ENCODE measurements at regions not wholly inside any gene's neighbourhood (a gene's known extent, or its start where the extent isn't known, plus 50 kb on each side); places are given as distances from the start of the nearest gene placed in this dataset.

- TF ChIP-seq MNT (IDR thresholded peaks at IDR 0.05): peak; percentile 48; the same call in 1 of the 2 replicates
- peak; percentile 79 for TF ChIP-seq ZBTB39 (CRISPR knock-in tag; IDR thresholded peaks at IDR 0.05)
- TF ChIP-seq TEAD2 (CRISPR knock-in tag; IDR thresholded peaks at IDR 0.05): no peak
- peak; percentile 81 for TF ChIP-seq ZMYM4 (CRISPR knock-in tag; IDR thresholded peaks at IDR 0.05)
- TF ChIP-seq JUND (CRISPR knock-in tag; IDR thresholded peaks at IDR 0.05): peak; percentile 68; the same call in 1 of the 2 replicates
- TF ChIP-seq THAP7 (CRISPR knock-in tag; IDR thresholded peaks at IDR 0.05): peak; percentile 62; the same call in 1 of the 2 replicates
- peak; percentile 86 for TF ChIP-seq ZNF292 (CRISPR knock-in tag; IDR thresholded peaks at IDR 0.05; ENCODE audit: borderline replicate concordance, low read depth)
- no peak; the same call in 1 of the 2 replicates for TF ChIP-seq MZF1 (CRISPR knock-in tag; IDR thresholded peaks at IDR 0.05; ENCODE audit: borderline replicate concordance)
- TF ChIP-seq ZNF230 (CRISPR knock-in tag; IDR thresholded peaks at IDR 0.05): peak; percentile 93
- TF ChIP-seq MLLT10 (CRISPR knock-in tag; IDR thresholded peaks at IDR 0.05): no peak
- peak; percentile 94; the same call in 1 of the 2 replicates for TF ChIP-seq ZNF713 (CRISPR knock-in tag; IDR thresholded peaks at IDR 0.05)
- TF ChIP-seq NKX3-1 (CRISPR knock-in tag; IDR thresholded peaks at IDR 0.05): 0 out of 2 replicates have a peak, but pooled peaks have one; percentile 15
- peak; percentile 93 for TF ChIP-seq YEATS4 (CRISPR knock-in tag; IDR thresholded peaks at IDR 0.05; ENCODE audit: borderline replicate concordance)
- TF ChIP-seq ZBTB7B (CRISPR knock-in tag; IDR thresholded peaks at IDR 0.05): peak; percentile 21
- TF ChIP-seq MEF2D (CRISPR knock-in tag; IDR thresholded peaks at IDR 0.05): peak; percentile 94
- TF ChIP-seq KDM5B (CRISPR knock-in tag; IDR thresholded peaks at IDR 0.05; ENCODE audit: borderline replicate concordance): peak; percentile 94
- TF ChIP-seq HNRNPK (IDR thresholded peaks at IDR 0.05; ENCODE audit: low read depth, low read length, poor library complexity, severe bottlenecking): no peak
- TF ChIP-seq ZFYVE20 (CRISPR knock-in tag; IDR thresholded peaks at IDR 0.05; ENCODE audit: borderline replicate concordance, low read depth): no peak
- peak; percentile 93 for TF ChIP-seq CEBPB (IDR thresholded peaks at IDR 0.05; ENCODE audit: borderline replicate concordance, low read depth, low read length)
- peak; percentile 68; the same call in 1 of the 2 replicates for TF ChIP-seq ZSCAN25 (CRISPR knock-in tag; IDR thresholded peaks at IDR 0.05)
- TF ChIP-seq ZNF362 (CRISPR knock-in tag; IDR thresholded peaks at IDR 0.05; ENCODE audit: borderline replicate concordance): no peak; the same call in 1 of the 2 replicates
- TF ChIP-seq ZNF777 (CRISPR knock-in tag; IDR thresholded peaks at IDR 0.05): peak; percentile 69; the same call in 1 of the 2 replicates
- TF ChIP-seq PLSCR1 (CRISPR knock-in tag; IDR thresholded peaks at IDR 0.05; ENCODE audit: borderline replicate concordance): no peak
Measured at GRCh38 chr14:34035177-34035933, 84.5 kb upstream of the EGLN3 start (continued).

All from HepG2 (cell line).